K562 (cell line): ENCODE measurements at regions not wholly inside any gene's neighbourhood (a gene's known extent, or its start where the extent isn't known, plus 50 kb on each side); places are given as distances from the start of the nearest gene placed in this dataset.

Source experiments
- ATAC-seq: fragments of 200-7000 bp; cut with Tn5 transposase; 3 replicates; pipeline ENCODE4 v1.9.1; 2020; ENCODE audit warnings: moderate library complexity
- BruUV-seq: library from RNA; stranded (reverse); fragments of 400-500 nt; replicated peaks from 2 replicates; lab custom pipeline; 2021; lab: Mats Ljungman, UMichigan
- CTCF ChIA-PET: fragments of 300-600 bp; formaldehyde crosslinking; extraction: SDS; loops from one replicate; lab custom pipeline; 2021; ENCODE audit warnings: low intra/inter-chr PET ratio; lab: Yijun Ruan, JAX
- POLR2A ChIA-PET: fragments of 300-600, 350-650 bp; sonication (Branson Sonifier 250); formaldehyde crosslinking; extraction: SDS; loops from one replicate; lab custom pipeline; 2021; ENCODE audit warnings: antibody characterized with exemption, inconsistent platforms; lab: Yijun Ruan, JAX
- DNase-seq, 4 experiments: peaks; one replicate each; pipeline versions ENCODE4 v3.0.0 to v3.0.0-alpha.2; 2011 to 2018; ENCODE audit warnings: low spot score in 3 of 4, mixed read lengths in 3 of 4; ENCODE audit errors: extremely low read depth in 1 of 4
- FAIRE-seq: peaks from 2 replicates; lab custom pipeline; 2011; peaks lifted over from hg19 to GRCh38; lab: Jason Lieb, UNC
- H2AFZ ChIP-seq: 2 replicates; pipeline ENCODE4 v1.6.0; 2011; ENCODE audit warnings: low read depth, low read length, control low read depth, inconsistent platforms
- H3K27ac ChIP-seq: fragments of 200-600 bp; 3 replicates; pipeline ENCODE4 v1.8.0; 2011; ENCODE audit warnings: low read depth, mild to moderate bottlenecking, control low read depth, inconsistent platforms, low read length, moderate library complexity, mixed read lengths; ENCODE audit errors: extremely low read depth
- H3K27me3 ChIP-seq, 2 experiments: fragments of 300-600 bp in 1 of 2; 2 replicates in 1 of 2; 3 replicates in 1 of 2; pipeline versions ENCODE4 v1.6.0 to v1.8.0; 2011; ENCODE audit warnings: inconsistent platforms in 2 of 2, low read length in 2 of 2, mild to moderate bottlenecking in 1 of 2, mixed read lengths in 1 of 2, moderate library complexity in 1 of 2; ENCODE audit not compliant: control insufficient read depth in 2 of 2, insufficient read depth in 2 of 2
- H3K36me3 ChIP-seq: fragments of 300-600 bp; 3 replicates; pipeline ENCODE4 v1.8.0; 2011; ENCODE audit warnings: mild to moderate bottlenecking, low read length, inconsistent platforms; ENCODE audit not compliant: control insufficient read depth, insufficient read depth
- H3K4me1 ChIP-seq, 2 experiments: fragments of 200-600 bp in 1 of 2; replicated peaks in 1 of 2; 2 replicates in 1 of 2; 3 replicates in 1 of 2; pipeline versions ENCODE4 v1.5.1 to v1.8.0; 2011; ENCODE audit warnings: inconsistent platforms in 2 of 2, low read length in 2 of 2, mild to moderate bottlenecking in 1 of 2, mixed read lengths in 1 of 2, moderate library complexity in 1 of 2; ENCODE audit not compliant: control insufficient read depth in 2 of 2, insufficient read depth in 2 of 2
- H3K4me2 ChIP-seq: 2 replicates; pipeline ENCODE4 v1.6.1; 2011; ENCODE audit warnings: low read length, control low read depth, inconsistent platforms, mixed read lengths; ENCODE audit not compliant: insufficient read depth
- H3K4me3 ChIP-seq: fragments of 200-600 bp; sonication (generic), shearing (Covaris generic); 2 replicates; pipeline ENCODE4 v1.5.1; 2016; ENCODE audit warnings: control low read depth, inconsistent platforms
- H3K79me2 ChIP-seq: fragments of 200-600 bp; 3 replicates; pipeline ENCODE4 v1.8.0; 2011; ENCODE audit warnings: low read length, inconsistent platforms; ENCODE audit not compliant: control insufficient read depth, insufficient read depth
- H3K9ac ChIP-seq, 2 experiments: 2 replicates each; pipeline versions ENCODE4 v1.6.0 to v1.6.1; 2011; ENCODE audit warnings: low read depth in 2 of 2, low read length in 2 of 2, control low read depth in 1 of 2, inconsistent platforms in 1 of 2, mild to moderate bottlenecking in 1 of 2, mixed read lengths in 1 of 2; ENCODE audit not compliant: insufficient read depth in 1 of 2
- H3K9me1 ChIP-seq: one replicate; pipeline ENCODE4 v1.6.0; 2011; ENCODE audit warnings: inconsistent platforms, mild to moderate bottlenecking, low read length, moderate library complexity; ENCODE audit not compliant: control insufficient read depth, insufficient read depth
- H3K9me3 ChIP-seq: replicated peaks from 2 replicates; pipeline ENCODE4 v1.5.1; 2011; ENCODE audit warnings: low read depth, low read length, inconsistent platforms; ENCODE audit not compliant: control insufficient read depth, insufficient read depth
- H4K20me1 ChIP-seq: replicated peaks from 2 replicates; pipeline ENCODE4 v1.6.1; 2011; ENCODE audit warnings: low read length, inconsistent platforms, mixed read lengths; ENCODE audit not compliant: control insufficient read depth, insufficient read depth
- ASH1L ChIP-seq: fragments of 450-650 bp; IDR thresholded peaks from 2 replicates; pipeline ENCODE4 v1.6.1; 2018; ENCODE audit warnings: borderline replicate concordance, mild to moderate bottlenecking, low read depth; ENCODE audit not compliant: partially characterized antibody
- EP400 ChIP-seq: fragments of 450-650 bp; IDR thresholded peaks from 2 replicates; pipeline ENCODE4 v1.6.1; 2017; ENCODE audit warnings: antibody characterized with exemption, mild to moderate bottlenecking, moderate library complexity
- GTF2F1 ChIP-seq: IDR thresholded peaks from 2 replicates; pipeline ENCODE4 v1.6.1; 2011; ENCODE audit warnings: low read depth, low read length, improper control_type of control experiment
- WGBS: fragments of 100-300 bp; shearing (Covaris generic); methylation state at CpG from one replicate; pipeline ENCODE4 v1.1.6; 2016; ENCODE audit warnings: low coverage, mixed read lengths; ENCODE audit not compliant: insufficient coverage; ENCODE audit errors: missing lambda C conversion rate; 5-methylcytosine and 5-hydroxymethylcytosine counted together
- in situ Hi-C: fragments of 300-500 bp; cut with MboI; formaldehyde crosslinking; loops from 4 replicates; pipeline ENCODE4 v1.15.0; 2018; ENCODE audit warnings: inconsistent platforms, mixed read lengths
- intact Hi-C: fragments of 100-400 bp; cut with micrococcal nuclease; formaldehyde crosslinking; loops from 2 replicates; pipeline ENCODE4 v1.14.2; 2022
- TF ChIP-seq, protein P1 (sequence below): fragments of 450-650 bp; formaldehyde crosslinking; IDR thresholded peaks from 2 replicates; pipeline ENCODE4 v1.4.0; 2020; ENCODE audit warnings: mild to moderate bottlenecking, moderate library complexity
- TF ChIP-seq, protein P2 (sequence below): fragments of 450-650 bp; IDR thresholded peaks from 2 replicates; pipeline ENCODE4 v1.6.1; 2016; ENCODE audit warnings: borderline replicate concordance
- TF ChIP-seq, protein P3 (sequence below): IDR thresholded peaks from 2 replicates; pipeline ENCODE4 v1.6.1; 2011; ENCODE audit warnings: borderline replicate concordance, low read depth, mild to moderate bottlenecking, moderate library complexity, low read length; ENCODE audit not compliant: insufficient read depth, poor library complexity, severe bottlenecking

DNA sequence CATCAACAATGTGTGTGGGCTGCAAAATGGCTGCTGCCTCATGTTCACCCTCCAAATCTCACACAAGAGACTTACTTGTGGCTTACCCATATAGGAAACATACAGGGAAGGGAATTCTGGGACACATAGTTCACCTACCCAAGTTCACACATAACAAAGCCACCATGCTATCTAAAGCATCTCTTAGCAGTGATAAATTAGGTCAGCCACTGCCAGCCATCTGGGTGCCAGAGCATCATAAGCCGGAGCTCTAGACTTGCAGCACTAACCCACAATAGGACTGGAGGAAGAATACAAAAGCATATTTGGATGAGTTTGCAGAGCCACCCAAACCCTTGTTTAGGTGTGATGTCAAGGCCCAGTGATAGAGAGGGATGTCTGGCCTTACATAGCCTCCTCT is 321.7 kb downstream of the SEC16B start:
- H3K4me2 ChIP-seq, result no peak overlapping the region
- no peak for ATAC-seq
- H3K36me3 ChIP-seq, result no peaks in the 10 kb centered on the region
- TF ChIP-seq, protein P1, sequence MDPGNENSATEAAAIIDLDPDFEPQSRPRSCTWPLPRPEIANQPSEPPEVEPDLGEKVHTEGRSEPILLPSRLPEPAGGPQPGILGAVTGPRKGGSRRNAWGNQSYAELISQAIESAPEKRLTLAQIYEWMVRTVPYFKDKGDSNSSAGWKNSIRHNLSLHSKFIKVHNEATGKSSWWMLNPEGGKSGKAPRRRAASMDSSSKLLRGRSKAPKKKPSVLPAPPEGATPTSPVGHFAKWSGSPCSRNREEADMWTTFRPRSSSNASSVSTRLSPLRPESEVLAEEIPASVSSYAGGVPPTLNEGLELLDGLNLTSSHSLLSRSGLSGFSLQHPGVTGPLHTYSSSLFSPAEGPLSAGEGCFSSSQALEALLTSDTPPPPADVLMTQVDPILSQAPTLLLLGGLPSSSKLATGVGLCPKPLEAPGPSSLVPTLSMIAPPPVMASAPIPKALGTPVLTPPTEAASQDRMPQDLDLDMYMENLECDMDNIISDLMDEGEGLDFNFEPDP (CRISPR knock-in tag), result no peak
- TF ChIP-seq GTF2F1 (no peak), ASH1L (no peak), EP400 (no peak)
- TF ChIP-seq, protein P2, sequence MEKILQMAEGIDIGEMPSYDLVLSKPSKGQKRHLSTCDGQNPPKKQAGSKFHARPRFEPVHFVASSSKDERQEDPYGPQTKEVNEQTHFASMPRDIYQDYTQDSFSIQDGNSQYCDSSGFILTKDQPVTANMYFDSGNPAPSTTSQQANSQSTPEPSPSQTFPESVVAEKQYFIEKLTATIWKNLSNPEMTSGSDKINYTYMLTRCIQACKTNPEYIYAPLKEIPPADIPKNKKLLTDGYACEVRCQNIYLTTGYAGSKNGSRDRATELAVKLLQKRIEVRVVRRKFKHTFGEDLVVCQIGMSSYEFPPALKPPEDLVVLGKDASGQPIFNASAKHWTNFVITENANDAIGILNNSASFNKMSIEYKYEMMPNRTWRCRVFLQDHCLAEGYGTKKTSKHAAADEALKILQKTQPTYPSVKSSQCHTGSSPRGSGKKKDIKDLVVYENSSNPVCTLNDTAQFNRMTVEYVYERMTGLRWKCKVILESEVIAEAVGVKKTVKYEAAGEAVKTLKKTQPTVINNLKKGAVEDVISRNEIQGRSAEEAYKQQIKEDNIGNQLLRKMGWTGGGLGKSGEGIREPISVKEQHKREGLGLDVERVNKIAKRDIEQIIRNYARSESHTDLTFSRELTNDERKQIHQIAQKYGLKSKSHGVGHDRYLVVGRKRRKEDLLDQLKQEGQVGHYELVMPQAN, result no peak
- TF ChIP-seq, protein P3, sequence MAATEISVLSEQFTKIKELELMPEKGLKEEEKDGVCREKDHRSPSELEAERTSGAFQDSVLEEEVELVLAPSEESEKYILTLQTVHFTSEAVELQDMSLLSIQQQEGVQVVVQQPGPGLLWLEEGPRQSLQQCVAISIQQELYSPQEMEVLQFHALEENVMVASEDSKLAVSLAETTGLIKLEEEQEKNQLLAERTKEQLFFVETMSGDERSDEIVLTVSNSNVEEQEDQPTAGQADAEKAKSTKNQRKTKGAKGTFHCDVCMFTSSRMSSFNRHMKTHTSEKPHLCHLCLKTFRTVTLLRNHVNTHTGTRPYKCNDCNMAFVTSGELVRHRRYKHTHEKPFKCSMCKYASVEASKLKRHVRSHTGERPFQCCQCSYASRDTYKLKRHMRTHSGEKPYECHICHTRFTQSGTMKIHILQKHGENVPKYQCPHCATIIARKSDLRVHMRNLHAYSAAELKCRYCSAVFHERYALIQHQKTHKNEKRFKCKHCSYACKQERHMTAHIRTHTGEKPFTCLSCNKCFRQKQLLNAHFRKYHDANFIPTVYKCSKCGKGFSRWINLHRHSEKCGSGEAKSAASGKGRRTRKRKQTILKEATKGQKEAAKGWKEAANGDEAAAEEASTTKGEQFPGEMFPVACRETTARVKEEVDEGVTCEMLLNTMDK, result no peak
- no peak overlapping the region for H3K27ac ChIP-seq
- no peak overlapping the region for H3K9ac ChIP-seq
- H3K4me3 ChIP-seq, result no peak overlapping the region
- intact Hi-C loops, result no loop called here
- no peaks in the 10 kb centered on the region for H3K27me3 ChIP-seq
- in situ Hi-C loops, result no loop called here
- no TSS peak for BruUV-seq
- no peak overlapping the region for H2AFZ ChIP-seq
- FAIRE-seq, result no peak
- DNase-seq, result no peak
- WGBS, result 8% methylated on average over 1 of the region's 1 CpG
- CTCF ChIA-PET, result no interaction called here
- no peaks in the 10 kb centered on the region for H3K79me2 ChIP-seq
- no peaks in the 10 kb centered on the region for H3K4me1 ChIP-seq
- POLR2A ChIA-PET, result no interaction called here
- peaks cover 3% of the 10 kb centered on the region; the same call in 1 of the 2 replicates for H3K9me3 ChIP-seq
- H4K20me1 ChIP-seq, result no peaks in the 10 kb centered on the region
- H3K9me1 ChIP-seq, result no peaks in the 10 kb centered on the region
